SKM-1 treated with dmso at 0.1 percent for 144 hours (cell line): ENCODE measurements at regions not wholly inside any gene's neighbourhood (a gene's known extent, or its start where the extent isn't known, plus 50 kb on each side); places are given as distances from the start of the nearest gene placed in this dataset.

Source experiments
- DNase-seq: peaks from one replicate; lab custom pipeline; 2025; ENCODE audit not compliant: unreplicated experiment; lab: John Stamatoyannopoulos, UW

- no peak for DNase-seq
These were observed 60.6 kb upstream of the ARL15 start for GRCh38 chr5:54370982-54371381.

GRCh38 chr5:54367844-54368243 lies 57.5 kb upstream of the ARL15 start:
- DNase-seq, result no peak

- DNase-seq, result no peak
These were observed 56.3 kb upstream of the ARL15 start for GRCh38 chr5:54366707-54367106.

- no peak for DNase-seq
These were observed 53.3 kb upstream of the ARL15 start for GRCh38 chr5:54363669-54364068.

- DNase-seq, result no peak
These were observed 52.7 kb upstream of the ARL15 start for GRCh38 chr5:54362992-54363625.

GRCh38 chr5:54362434-54362833 lies 52.1 kb upstream of the ARL15 start:
- DNase-seq, result no peak

GRCh38 chr5:54361691-54362411 lies 51.5 kb upstream of the ARL15 start:
- no peak for DNase-seq

- DNase-seq, result no peak
These were observed 50.7 kb upstream of the ARL15 start for GRCh38 chr5:54360925-54361662.
